ENCODE measurements at regions not wholly inside any gene's neighbourhood (a gene's known extent, or its start where the extent isn't known, plus 50 kb on each side); places are given as distances from the start of the nearest gene placed in this dataset.
"Not testable (repeated sequence)": the region's sequence is repeated elsewhere in the genome, so short reads cannot be mapped to it uniquely, and the experiment has no call there.

DNA sequence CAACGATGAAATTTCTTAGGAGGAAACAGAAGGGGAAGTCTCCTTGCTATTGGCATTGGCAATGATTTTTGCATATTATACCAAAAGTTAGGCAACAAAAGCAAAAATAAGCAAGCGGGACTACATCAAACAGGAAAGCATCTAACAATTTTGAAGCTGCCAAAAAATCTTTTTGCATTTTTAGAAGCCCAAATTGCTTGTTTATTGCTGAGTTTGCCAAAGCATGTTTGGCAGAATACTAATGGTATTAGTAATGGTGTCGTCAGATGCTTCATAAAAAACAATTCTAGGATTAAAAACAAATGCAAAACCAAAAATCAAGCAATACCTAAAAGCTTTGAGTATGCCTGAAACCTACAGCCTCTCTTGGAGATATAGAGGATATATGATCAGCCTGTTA is 80.0 kb downstream of the GALR1 start:
- no peak for DNase-seq (ENCODE audit: low read depth in 2 of 2)

DNA sequence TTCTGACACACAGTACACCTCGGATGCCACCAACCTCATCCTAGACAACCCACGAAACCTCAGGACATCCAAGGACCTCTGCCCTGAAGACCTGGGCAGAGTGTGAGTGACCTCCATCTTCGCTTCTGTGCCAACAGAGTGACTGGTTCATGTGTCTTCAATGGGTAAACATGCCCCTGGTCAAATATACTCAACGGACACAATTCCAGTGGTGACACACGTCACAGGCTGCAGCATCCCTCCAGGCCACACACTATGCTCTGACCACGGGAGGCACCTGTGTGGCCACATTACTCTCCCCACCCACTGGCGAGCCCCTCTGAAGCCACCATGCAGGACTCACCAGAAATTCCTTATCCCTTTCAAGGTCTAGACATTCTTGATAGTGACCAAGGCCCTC is 85.2 kb downstream of the GALR1 start:
- no peak for DNase-seq (ENCODE audit: low read depth in 2 of 2)

DNA sequence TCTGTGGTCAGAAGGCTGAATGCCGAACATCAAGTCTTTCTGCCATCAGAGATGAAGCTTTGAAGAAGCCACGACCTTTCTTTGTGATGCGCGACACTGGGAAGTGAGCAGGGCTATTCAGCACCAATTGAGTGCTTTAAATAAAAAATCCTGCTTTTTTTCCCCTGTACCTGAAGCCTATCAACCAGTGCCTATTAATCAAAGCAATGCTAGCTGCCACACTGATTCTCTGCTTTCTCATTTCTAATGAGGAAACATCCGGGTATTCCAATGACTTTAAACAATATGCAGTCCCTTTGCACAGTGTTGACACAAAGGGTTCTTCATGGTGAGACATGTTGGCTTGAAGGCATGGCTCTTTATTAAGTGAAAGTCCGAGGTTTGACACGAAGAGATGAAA is 88.0 kb downstream of the GALR1 start:
- no peak for DNase-seq (ENCODE audit: low read depth in 2 of 2)

DNA sequence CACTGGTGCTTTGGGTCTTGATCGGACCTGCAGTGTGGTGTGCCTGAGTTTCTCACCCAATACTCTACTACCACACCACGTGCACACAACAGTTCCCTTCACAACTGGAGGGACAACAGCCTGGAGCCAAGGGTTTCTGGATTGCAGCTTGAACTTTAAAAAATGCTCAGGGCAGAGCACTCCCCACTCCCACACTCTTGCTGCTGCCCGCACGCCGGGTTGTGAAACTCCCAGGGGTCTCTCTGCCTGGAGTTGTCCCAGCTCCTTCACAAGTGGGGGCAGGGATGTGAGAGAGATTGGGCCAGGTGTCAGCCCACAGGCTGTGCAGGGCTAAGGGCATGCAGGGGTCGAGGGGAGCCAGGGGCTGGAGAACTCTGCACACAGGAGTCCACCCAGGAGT is 89.4 kb downstream of the GALR1 start:
- DNase-seq (ENCODE audit: low read depth in 2 of 2) = no peak

DNA sequence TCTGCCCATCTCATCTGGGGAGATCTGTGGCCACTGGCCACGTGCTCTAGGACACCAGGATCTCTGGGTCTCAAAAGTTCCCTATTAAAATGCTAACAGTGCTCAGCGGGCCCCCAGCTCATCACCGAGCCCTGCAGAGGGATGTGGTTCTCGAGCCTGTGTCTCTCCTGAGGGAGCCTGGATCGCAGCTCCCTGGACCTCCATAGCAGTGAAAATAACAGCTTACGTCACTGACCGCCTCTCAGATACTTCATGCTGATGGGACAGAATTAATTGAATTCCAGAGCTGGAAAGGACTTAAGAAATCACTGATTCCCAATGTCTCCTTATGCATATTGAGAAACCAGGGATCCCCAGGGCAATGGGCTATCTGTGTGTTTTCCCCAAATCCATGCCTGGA is 90.0 kb downstream of the GALR1 start:
- no peak for DNase-seq (ENCODE audit: low read depth in 2 of 2)

DNA sequence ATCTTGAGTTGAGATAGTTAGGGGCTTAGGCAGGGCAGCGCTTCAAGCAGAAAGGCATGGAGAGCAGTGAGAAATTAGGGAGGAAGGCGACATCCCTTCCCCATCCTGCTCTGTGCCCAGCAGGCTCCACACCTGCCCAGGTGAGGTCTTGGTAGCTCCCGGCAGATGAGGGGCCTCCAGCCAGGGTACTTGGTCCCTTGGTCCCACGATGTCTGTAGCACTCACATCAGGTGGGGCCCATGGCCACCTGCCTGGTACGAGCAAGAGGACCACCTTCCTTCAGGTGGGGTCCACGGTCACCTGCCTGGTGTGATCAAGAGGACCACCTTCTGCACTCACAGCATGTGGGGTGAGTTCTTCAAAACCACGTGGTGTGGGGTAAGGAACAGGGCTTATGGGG is 91.2 kb downstream of the GALR1 start:
- no peak for DNase-seq (ENCODE audit: low read depth in 2 of 2)

DNA sequence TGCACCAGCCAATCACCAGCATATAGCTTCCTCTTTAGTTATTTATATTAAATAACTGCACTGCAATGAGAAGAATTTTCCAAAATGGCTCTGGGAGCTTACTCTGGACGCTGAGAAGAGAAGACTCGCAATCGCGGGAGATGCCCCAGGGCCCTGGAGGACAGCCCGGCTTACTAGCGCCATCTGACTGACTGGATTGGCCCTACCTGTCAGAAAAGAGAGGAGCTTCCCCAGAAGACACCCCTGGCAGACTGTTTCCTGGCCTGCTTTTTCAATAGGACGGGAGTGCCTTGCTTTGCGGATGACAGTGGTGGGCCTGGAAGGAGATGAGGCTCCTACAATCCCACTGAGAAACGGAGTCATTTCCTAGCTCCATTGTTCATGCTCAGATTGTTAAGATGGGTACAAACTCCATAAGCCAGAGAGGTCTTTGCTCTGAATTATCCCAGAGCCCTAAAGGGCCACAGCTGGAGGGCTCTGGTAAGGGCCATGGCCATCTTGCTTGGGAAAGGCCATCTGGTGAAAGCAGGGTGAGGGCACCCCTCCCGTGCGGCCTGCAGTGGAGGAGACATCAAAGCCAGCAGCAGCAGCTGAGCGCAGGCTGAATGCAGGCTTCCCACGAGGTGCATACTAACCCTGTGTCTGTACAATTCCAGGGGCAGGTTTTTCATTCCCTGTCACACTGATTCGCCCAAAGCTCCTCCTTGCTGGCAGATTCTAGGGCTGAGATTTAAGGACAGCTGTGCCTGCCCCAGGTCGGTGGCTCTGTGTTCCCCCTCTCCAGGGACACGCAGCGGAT is 92.1 kb downstream of the GALR1 start:
- DNase-seq (ENCODE audit: low read depth in 2 of 2) = no peak

DNA sequence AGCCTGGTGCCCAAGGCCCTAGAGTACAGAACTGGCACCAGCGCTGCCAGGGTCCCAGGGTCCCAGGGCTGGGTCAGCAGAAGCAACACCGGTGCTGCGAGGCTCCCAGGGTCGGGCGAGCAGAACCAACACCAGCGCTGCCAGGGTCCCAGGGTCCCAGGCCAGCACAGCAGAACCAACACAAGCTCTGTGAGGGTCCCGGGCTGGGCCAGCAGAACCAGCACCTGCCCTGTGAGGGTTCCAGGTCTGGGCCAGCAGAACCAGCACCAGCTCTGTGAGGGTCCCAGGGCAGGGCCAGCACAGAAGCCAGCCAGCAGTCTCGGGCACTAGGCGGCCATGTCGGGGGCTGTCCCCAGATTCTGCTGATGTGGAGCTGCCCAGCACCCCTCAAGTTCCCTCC is 93.1 kb downstream of the GALR1 start:
- DNase-seq (ENCODE audit: low read depth in 2 of 2) = no peak

DNA sequence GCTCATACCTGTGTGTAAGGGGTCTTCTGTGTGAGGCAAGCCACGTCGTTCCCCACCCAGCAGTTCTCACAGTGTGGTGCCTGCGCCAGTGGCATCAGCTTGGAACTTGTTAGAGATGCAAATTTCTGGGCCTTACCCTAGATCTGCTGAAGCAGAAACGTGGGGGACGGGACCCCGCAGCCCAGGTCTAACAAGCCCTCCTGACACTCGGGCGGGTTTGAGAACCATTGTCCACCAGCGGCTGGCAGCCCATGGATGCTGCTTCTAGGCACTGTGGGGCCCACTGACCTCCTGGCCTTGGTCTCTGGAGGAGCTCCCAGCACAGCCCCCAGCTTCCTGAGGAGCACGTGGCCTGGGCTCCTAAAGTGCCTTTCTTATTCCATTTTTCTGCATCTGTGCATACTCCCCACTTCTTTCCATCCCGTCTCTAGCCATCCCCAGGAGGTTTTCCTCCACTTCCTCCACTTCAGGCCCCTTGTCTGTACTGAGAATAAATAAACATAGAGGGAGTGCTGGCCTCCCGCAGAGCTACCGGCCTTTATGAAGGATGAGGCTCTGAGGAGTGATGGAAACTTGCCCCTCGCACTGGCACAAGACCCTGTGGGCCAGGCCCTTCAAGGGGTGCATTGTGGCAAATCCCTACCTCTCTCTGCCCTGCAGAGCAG is 94.3 kb downstream of the GALR1 start:
- DNase-seq (ENCODE audit: low read depth in 2 of 2) = no peak

DNA sequence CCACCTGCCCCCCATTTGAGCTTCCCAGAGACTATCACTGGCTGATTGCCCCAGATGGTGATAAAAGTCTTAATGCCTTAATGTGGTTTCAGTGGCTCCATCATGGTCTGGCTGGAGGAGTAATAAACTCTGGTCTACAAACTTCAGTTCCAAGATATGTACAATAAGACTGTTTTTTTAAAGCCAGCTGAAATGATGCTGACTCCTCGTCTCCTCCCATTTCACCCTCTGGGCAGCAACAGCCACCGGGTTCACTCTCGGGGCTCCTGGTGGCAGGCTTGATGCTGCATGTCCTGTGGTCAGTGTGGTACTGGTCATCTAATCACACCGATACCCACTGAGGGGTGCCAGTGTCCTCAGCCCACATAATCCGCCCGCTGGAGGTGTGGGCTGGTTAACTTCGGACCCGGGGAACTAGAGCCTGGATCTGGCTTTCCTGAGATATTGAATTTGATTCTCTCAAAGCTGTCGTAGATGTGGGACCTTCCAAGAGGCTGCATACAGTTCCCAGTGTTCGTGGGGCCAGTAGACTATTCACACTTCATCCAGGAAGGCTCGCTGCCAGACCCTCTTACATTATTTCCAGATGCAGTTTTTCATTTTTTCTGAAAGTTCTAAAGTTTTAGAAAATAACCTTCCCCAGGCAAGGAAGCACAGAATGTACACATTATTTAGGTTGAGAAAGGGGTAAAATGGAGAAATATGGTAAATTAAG is 95.3 kb downstream of the GALR1 start:
- no peak for DNase-seq (ENCODE audit: low read depth in 2 of 2)

DNA sequence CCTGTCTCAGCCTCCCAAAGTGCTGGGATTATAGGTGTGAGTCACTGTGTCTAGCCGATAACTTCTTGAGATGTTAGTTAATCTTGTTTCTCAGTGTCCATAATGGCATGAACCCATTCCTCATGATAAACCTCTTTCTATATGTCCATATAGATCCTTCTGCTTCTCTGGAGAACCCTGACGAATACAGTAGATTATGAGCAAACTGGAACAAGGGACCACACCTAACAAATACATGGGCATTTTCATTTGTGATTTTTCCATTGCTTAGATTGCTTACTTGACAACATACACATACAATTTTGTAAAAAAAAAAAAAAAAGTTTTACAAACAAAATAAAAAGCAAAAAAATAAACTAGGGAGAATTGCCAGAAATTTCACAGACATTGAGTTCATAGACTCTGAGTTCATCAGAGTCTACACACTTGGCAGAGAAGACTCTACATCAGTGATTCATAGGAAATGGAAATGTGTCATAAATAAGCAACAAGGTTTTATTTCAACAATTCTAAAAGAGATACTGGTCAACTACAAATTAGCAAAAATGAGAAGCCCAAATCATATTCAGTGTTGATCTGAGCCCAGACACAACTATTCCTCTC is 96.7 kb downstream of the GALR1 start:
- DNase-seq (ENCODE audit: low read depth in 2 of 2) = no peak

DNA sequence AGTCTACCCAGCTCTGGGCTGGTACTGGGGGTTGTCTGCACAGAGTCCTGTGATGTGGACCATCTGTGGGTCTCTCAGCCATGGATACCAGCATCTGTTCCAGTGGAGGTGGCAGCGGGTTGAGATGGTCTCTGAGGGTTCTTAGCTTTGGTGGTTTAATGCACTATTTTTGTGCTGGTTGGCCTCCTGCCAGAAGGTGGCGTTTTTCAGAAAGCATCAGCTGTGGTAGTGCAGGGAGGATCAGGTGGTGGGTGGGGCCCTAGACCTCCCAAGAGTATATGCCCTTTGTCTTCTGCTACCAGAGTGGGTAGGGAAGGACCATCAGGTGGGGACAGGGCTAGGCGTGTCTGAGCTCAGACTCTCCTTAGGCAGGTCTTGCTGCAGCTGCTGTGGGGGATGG is 103.7 kb downstream of the GALR1 start:
- DNase-seq (ENCODE audit: low read depth in 2 of 2) = not testable (repeated sequence)

DNA sequence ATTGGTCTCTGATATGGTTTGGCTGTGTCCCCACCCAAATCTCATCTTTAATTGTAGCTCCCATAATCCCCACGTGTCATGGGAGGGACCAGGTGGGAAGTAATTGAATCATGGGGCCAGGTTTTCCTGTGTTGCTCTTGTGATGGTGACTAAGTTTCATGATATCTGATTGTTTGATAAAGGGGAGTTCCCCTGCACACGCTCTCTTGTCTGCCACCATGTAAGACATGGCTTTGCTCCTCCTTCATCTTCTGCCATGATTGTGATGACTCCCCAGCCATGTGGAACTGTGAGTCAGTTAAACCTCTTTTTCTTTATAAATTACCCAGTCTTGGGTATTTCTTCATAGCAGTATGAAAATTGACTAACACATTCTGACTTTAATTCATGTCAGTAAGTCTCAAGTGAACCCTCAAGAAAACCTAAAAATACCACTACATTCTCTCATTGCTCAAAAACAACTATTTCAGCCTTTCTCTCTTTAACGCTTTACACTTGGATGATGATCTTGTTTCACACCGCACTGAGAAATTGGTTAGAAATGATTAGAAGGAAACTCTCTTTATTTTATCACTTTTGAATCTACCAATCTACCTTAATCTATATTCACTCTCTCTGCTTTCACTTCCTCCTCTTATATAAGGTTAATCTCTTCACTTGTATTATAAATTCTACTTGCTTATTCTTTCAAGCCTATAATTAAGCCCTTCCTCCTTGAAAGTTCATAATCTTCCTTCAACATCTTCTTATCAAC is 110.1 kb downstream of the GALR1 start:
- DNase-seq (ENCODE audit: low read depth in 2 of 2) = no peak

DNA sequence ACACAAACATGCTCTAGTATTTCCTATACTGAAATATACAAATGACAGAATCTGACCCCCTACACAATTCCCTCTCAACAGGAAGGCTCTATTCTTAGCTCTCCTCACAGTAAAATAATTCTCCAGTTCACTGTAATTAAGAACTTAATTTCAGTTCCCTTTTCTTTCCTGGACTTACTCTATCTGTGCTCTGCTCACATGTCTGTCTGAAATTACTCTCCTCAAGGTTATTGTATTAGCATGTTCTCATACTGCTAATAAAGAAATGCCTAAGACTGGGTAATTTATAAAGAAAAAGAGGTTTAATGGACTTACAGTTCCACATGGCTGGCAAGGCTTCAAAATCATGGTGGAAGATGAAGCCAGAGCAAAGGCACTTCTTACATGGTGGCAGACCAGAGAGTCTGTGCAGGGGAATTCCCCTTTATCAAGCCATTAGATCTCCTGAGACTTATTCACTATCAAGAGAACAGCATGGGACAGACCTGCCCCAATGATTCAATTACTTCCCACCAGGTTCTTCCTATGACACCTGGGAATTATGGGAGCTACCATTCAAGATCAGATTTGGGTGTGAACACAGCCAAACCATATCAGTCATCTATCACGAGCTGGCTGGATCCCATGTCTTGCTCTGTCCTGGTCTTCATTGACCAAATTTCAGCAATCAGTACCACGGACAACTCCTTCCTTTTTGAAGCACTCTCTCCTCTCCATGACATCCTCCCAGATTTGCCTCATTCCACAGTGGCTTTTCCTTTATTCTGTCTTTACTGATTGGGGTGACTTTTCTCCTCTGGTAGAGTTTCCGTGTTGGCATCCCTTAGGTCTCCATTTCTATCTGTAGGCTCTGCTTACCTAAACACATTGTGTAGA is 110.9 kb downstream of the GALR1 start:
- no peak for DNase-seq (ENCODE audit: low read depth in 2 of 2)

DNA sequence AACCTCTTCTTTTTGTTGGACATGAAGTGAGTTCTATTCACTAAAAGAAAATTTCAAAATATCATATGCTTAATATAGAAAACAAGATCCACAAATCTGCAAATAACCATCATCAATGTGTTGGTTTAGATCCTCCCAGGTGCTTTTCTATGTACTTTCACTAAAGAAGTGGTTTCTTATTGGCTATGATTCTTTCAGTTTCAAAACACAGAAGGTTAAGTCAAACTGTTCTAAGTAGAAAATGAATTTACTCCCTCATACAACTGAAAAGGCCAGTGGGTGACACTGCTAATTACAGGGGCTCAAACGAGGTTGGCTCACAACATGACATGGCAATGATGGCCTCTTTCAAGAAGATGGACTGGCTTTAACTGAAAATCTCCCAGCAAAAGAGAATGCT is 111.7 kb downstream of the GALR1 start:
- no peak for DNase-seq (ENCODE audit: low read depth in 2 of 2)

DNA sequence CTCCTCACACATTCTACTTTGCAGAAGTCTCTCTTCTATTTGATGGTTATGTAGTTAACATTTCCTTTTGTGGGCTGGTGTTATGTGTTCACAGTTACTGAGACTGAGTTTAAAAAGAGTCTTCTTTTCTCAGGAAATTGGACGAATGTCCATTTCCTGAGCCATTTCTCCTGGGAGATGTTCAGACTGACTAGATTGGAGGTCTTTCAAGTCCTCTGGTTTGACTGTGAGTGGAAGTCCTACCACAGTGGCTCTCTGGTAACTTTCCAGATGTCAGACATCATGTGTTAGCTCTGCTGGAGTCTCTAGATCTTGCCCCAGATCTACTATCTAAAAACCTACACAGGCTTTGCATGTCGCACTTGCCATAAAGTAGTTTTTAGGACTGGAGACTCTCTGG is 116.0 kb downstream of the GALR1 start:
- no peak for DNase-seq (ENCODE audit: low read depth in 2 of 2)

DNA sequence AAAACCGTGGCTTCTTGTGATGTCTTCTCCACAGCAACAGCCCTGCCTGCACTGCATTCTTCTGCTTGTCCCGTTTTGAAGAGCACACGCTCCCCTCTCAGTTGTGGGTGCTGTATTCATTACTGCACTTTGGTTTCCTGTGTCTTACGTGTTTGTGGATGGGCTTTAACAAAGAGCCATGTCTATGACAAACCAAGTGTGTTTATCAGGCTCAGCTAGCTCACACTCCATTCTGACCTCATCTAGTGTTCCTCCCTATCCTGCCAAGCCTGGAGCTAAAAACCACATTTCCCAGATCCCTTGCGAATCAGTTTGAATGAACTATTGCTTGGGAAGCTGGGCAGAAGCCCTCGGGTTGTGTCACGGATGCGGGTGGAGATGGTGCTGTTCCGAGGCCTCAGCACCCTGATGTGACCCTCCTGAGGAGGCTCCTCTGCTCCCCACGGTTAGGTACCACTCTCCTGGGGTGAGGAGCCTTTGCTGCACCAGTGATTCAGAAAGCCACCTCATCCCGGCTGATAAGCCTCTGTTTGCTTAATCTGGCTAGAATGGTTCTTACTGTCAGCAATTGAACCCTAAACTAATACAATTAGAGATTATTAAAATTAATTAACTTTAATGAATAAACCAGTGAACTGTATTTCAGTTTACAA is 116.5 kb downstream of the GALR1 start:
- DNase-seq (ENCODE audit: low read depth in 2 of 2) = no peak

DNA sequence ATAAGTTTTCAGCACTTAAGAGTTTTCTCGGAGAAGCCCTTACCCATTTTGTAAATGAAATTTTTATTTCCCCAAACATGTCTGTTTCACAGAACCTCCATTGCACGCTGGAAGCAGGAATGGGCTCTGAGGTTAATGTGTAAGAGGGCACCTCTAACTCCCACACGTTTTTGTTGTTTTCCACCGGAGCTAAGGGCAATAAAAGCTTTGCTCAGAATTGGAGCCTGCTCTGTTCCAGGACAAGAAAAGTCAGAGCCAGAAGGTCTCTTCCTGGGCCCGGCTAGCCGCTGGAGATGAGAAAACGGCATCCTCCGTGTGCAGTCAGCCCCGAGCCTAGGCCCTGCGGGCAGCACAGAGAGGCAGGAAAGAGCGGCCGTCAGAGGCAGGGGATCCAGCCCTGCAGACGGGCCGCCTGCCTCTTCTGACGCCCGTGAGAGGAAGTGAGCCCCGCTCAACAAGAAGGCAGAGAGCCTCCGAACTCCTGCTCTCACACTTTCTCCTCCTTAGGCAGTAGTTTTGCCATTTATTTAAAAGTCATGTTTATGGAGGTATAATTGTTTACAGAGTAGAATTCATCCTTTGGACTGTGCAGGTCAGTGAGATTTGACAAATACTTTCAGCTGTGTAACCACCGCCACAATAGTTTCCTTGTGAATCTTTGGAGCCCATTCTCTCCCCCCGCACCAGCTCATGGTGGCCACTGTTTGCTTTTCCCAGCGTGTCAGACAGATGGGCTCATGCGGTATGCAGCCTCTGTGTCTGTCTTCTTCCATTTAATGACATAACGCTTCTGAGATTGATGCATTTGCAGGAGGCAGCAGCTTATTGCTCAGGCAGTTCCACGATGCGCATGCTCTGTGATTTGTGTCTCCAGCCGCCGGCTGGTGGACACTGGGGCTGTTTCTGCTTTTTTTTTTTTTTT is 117.3 kb downstream of the GALR1 start:
- no peak for DNase-seq (ENCODE audit: low read depth in 2 of 2)

DNA sequence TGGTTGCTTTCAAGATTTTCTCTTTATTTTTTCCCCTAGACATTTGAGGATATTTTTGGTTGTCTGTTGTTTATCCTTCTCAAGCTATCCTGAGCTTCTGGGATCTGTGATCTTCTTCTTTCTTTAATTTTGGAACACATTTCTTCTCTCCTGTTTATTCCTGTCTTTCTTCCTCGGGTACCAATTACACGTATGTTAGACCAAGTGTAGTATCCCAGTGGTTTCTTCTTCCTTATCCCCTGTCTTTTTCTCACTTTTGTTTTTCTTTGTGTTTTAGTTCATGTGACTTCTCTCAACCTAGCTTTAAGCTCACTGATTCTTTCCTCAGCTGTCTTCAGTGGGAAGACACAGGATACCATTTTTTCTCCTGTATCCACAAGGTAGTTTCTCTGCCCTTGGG is 120.0 kb downstream of the GALR1 start:
- DNase-seq (ENCODE audit: low read depth in 2 of 2) = no peak

Measured in stimulated activated CD8-positive, alpha-beta memory T cell treated with anti-CD3 and anti-CD28 coated beads, Interleukin-7, amount 100 ng/mL, for 4 hours (primary cell).